Loucy (cell line): ENCODE measurements at regions not wholly inside any gene's neighbourhood (a gene's known extent, or its start where the extent isn't known, plus 50 kb on each side); places are given as distances from the start of the nearest gene placed in this dataset.

Source experiments
- H2AFZ ChIP-seq: fragments of 200-600 bp; sonication (generic); 2 replicates; pipeline ENCODE4 v1.6.0; 2016; ENCODE audit warnings: antibody characterized with exemption, mild to moderate bottlenecking, low read length, moderate library complexity
- H3F3A ChIP-seq: fragments of 200-600 bp; 2 replicates; pipeline ENCODE4 v1.6.0; 2016; ENCODE audit warnings: antibody characterized with exemption, low read depth, mild to moderate bottlenecking
- H3K27me3 ChIP-seq: fragments of 200-600 bp; sonication (generic); 2 replicates; pipeline ENCODE4 v1.6.1; 2014; ENCODE audit warnings: low read length, mild to moderate bottlenecking; ENCODE audit not compliant: insufficient read depth, poor library complexity, severe bottlenecking
- H3K36me3 ChIP-seq: fragments of 200-600 bp; sonication (generic); 2 replicates; pipeline ENCODE4 v1.6.1; 2016; ENCODE audit warnings: low read length; ENCODE audit not compliant: insufficient read depth
- H3K4me1 ChIP-seq: fragments of 200-600 bp; sonication (generic); 2 replicates; pipeline ENCODE4 v1.5.1; 2014; ENCODE audit warnings: low read length, mild to moderate bottlenecking; ENCODE audit not compliant: insufficient read depth, poor library complexity, severe bottlenecking
- H3K4me2 ChIP-seq: fragments of 200-600 bp; sonication (generic); 2 replicates; pipeline ENCODE4 v1.6.0; 2014; ENCODE audit warnings: antibody characterized with exemption, low read length, low read depth, mild to moderate bottlenecking; ENCODE audit not compliant: poor library complexity, severe bottlenecking
- H3K4me3 ChIP-seq: fragments of 200-600 bp; sonication (generic); 2 replicates; pipeline ENCODE4 v1.5.1; 2014; ENCODE audit warnings: low read length, mild to moderate bottlenecking, mixed read lengths; ENCODE audit not compliant: poor library complexity, severe bottlenecking
- H3K79me2 ChIP-seq: fragments of 200-600 bp; sonication (generic); 2 replicates; pipeline ENCODE4 v1.6.1; 2014; ENCODE audit warnings: low read length; ENCODE audit not compliant: insufficient read depth
- H3K9ac ChIP-seq: fragments of 200-600 bp; sonication (generic); 2 replicates; pipeline ENCODE4 v1.6.0; 2014; ENCODE audit warnings: mild to moderate bottlenecking, low read depth, low read length, moderate library complexity; ENCODE audit not compliant: poor library complexity, severe bottlenecking
- H3K9me2 ChIP-seq: fragments of 200-600 bp; sonication (generic); replicated peaks from 2 replicates; pipeline ENCODE4 v1.6.1; 2016; ENCODE audit warnings: low read depth, low read length, mixed read lengths
- H3K9me3 ChIP-seq: fragments of 200-600 bp; sonication (generic); 2 replicates; pipeline ENCODE4 v1.6.1; 2014; ENCODE audit warnings: mild to moderate bottlenecking, antibody characterized with exemption, low read length, low read depth; ENCODE audit not compliant: insufficient read depth
- H4K20me1 ChIP-seq: fragments of 200-600 bp; sonication (generic); 2 replicates; pipeline ENCODE4 v1.6.0; 2014; ENCODE audit warnings: antibody characterized with exemption, low read length, mild to moderate bottlenecking; ENCODE audit not compliant: insufficient read depth, poor library complexity, severe bottlenecking
- CTCF ChIP-seq: fragments of 200-600 bp; sonication (generic); conservative IDR thresholded peaks from 2 replicates; pipeline ENCODE4 v1.5.1; 2014; ENCODE audit warnings: mild to moderate bottlenecking, antibody characterized with exemption, low read length
- EZH2phosphoT487 ChIP-seq: fragments of 200-600 bp; IDR thresholded peaks from 2 replicates; pipeline ENCODE4 v1.6.1; 2018; ENCODE audit warnings: antibody characterized with exemption, mild to moderate bottlenecking, moderate library complexity, borderline replicate concordance

GRCh38 chr2:144718376-144718775 lies 198.5 kb upstream of the ZEB2 start:
- H3K9ac ChIP-seq: no peak overlapping the region

GRCh38 chr2:144715992-144716391 lies 196.1 kb upstream of the ZEB2 start:
- no peaks in the 10 kb centered on the region for H3K79me2 ChIP-seq
- H3K9me2 ChIP-seq: no peaks in the 10 kb centered on the region
- no peak for TF ChIP-seq EZH2phosphoT487
- no peak for TF ChIP-seq CTCF
- H3K4me3 ChIP-seq: no peak overlapping the region
- H3K36me3 ChIP-seq: no peaks in the 10 kb centered on the region
- H3K9me3 ChIP-seq: no peaks in the 10 kb centered on the region
- no peak overlapping the region for H2AFZ ChIP-seq
- no peaks in the 10 kb centered on the region for H3F3A ChIP-seq
- H3K4me2 ChIP-seq: no peak overlapping the region
- no peaks in the 10 kb centered on the region for H3K27me3 ChIP-seq
- no peaks in the 10 kb centered on the region for H3K4me1 ChIP-seq
- H3K9ac ChIP-seq: no peak overlapping the region
- H4K20me1 ChIP-seq: no peaks in the 10 kb centered on the region

More at GRCh38 chr2:144718376-144718775, 198.5 kb upstream of the ZEB2 start:
- no peaks in the 10 kb centered on the region for H3K27me3 ChIP-seq
- H3K4me3 ChIP-seq: no peak overlapping the region
- H3K4me2 ChIP-seq: no peak overlapping the region
- no peaks in the 10 kb centered on the region for H3K9me3 ChIP-seq
- no peak for TF ChIP-seq EZH2phosphoT487
- no peak for TF ChIP-seq CTCF
- H3F3A ChIP-seq: no peaks in the 10 kb centered on the region
- H3K9me2 ChIP-seq: no peaks in the 10 kb centered on the region
- H4K20me1 ChIP-seq: no peaks in the 10 kb centered on the region
- H3K36me3 ChIP-seq: no peaks in the 10 kb centered on the region
- no peak overlapping the region for H2AFZ ChIP-seq
- no peaks in the 10 kb centered on the region for H3K4me1 ChIP-seq
- H3K79me2 ChIP-seq: no peaks in the 10 kb centered on the region

- H3K4me3 ChIP-seq: no peak overlapping the region
- H3K36me3 ChIP-seq: no peaks in the 10 kb centered on the region
- no peaks in the 10 kb centered on the region for H3K27me3 ChIP-seq
- no peaks in the 10 kb centered on the region for H3F3A ChIP-seq
- no peaks in the 10 kb centered on the region for H3K79me2 ChIP-seq
- TF ChIP-seq EZH2phosphoT487 (no peak), CTCF (no peak)
- no peak overlapping the region for H2AFZ ChIP-seq
- no peaks in the 10 kb centered on the region for H3K4me1 ChIP-seq
- no peaks in the 10 kb centered on the region for H3K9me3 ChIP-seq
- H4K20me1 ChIP-seq: no peaks in the 10 kb centered on the region
- no peaks in the 10 kb centered on the region for H3K9me2 ChIP-seq
- H3K9ac ChIP-seq: no peak overlapping the region
- H3K4me2 ChIP-seq: no peak overlapping the region
Observed at GRCh38 chr2:144713410-144713809, 193.5 kb upstream of the ZEB2 start.
